Fibroblast of upper back skin (primary cell): ENCODE measurements at regions not wholly inside any gene's neighbourhood (a gene's known extent, or its start where the extent isn't known, plus 50 kb on each side); places are given as distances from the start of the nearest gene placed in this dataset.

Source experiments
- DNase-seq: peaks from one replicate; pipeline ENCODE4 v3.0.0-alpha.2; 2013

DNA sequence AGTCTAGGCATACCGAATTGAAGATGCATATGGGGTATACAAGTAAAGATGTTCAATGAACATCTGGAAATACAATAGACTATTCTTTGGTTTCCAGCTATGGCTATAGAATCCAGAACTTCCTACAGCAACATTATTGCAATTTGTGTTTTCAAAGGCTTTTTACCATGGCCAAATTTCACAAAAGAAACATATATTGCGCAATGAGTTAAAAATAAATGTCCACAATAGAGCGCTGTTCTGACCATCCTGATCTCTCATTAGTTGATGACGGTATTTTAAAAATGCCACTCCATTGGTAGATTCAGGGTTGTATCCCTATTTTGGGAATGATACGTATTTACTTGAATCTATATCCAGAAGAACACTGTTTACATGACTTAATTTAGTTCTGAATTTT, 139.2 kb downstream of the LINC00632 start:
- no peak for DNase-seq

DNA sequence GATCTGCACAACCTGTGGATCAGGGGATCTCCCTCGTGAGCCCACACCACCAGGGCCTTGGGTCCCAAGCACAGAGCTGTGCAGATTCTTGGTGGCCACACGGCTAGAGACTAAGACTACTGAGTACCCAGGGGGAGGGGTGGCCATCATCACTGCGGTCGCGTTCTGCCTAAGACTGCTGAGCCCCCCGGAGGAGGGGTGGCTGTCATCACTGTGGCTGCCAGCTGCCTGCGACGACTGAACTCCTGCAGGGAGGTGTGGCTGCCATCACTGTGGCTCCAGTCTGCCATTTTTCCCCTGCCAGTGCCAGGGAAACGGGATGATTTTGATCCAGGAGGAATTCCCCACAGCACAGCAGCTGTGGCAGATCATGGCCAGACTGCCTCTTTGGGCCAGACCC, 141.7 kb upstream of the SPANXB1 start:
- DNase-seq, result no peak

DNA sequence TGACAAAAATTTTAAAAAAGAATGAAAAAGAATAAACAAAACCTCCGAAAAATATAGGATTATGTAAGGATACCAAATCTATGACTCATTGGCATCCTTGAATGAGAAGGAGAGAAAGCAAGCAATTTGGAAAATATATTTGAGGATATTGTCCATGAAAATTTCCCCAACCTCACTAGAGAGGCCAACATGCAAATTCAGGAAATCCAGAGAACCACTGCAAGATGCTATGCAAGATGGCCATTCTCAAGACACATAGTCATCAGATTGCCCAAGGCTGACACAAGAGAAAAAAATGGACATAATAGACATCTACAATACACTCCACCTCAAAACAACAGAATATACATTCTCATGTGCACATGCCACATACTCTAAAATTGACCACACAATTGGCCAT, 135.9 kb upstream of the SPANXB1 start:
- DNase-seq, result no peak

DNA sequence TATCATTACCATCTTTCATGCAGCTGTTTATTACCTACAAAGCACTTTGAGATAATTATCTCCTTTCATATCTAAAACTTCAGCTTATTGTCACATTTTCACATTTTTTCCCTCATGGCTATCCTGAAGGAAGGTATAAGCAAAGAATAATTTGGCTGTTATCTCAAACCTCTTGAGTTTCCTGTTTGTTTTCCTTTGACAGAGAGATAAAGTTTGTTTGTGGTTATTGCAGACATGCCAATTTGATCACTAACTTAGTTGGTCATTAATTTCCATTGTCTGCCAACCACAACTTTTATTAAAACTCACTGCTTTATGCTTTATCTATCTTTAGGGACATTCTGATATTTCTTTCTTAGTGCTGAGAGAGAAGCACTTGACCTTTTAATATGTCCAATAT, 89.8 kb upstream of the SPANXB1 start:
- no peak for DNase-seq

DNA sequence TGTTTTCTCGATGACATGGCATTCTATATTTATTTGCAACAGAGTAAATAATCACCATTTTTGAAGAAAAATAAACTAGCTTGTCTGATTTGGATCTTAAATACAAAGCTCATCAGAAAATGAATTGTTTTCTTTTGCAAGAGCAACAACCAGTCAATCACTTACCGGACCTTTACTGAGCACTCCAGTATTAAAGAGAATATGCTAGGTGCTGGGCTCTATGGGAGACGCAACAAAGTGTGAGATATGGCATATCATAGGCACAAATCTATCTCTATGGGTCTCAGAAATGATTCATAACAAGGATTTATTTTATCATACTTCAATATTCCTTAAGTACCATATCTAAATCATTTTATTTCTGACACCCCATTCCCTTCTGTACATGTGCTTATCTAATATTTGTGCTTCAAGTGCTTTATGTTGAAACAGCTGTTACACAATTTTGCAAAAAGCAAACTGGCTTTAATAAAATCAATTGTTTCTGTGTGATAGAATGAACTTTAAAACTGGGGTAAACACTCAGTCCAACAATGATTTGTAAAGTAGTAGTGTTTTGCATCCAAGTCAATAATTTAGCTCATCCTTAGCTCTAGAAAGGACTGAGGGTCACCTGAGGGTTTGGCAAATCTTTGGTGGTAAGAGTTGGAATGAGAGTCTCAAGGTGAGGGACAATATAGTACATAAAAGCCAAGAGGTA, 88.4 kb upstream of the SPANXB1 start:
- DNase-seq, result no peak

GRCh38 chrX:140916872-140917271, 85.5 kb upstream of the SPANXB1 start:
- no peak for DNase-seq

GRCh38 chrX:140917354-140918115, 84.9 kb upstream of the SPANXB1 start:
- DNase-seq, result peak; percentile 0

GRCh38 chrX:140918398-140919038, 83.9 kb upstream of the SPANXB1 start:
- peak; percentile 63 for DNase-seq

- no peak for DNase-seq
Observed at GRCh38 chrX:140920416-140920815, 82.0 kb upstream of the SPANXB1 start.

DNA sequence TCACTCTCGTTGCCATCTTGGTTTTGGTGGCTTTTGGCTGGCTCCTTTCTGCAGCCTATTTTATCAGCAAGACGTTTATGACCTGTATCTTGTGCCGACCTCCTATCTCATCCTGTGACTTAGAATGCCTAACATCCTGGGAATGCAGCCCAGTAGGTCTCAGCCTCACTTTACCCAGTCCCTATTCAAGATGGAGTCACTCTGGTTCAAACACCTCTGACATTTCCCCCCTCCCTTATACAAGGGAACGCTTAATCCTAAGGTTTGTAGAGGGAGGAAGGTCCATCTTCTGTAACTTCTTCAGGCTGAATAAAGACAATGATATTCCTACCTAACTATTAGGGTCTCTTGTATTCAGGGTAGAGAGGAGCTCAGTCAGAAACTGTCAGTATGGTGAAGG, 79.3 kb upstream of the SPANXB1 start:
- no peak for DNase-seq

DNA sequence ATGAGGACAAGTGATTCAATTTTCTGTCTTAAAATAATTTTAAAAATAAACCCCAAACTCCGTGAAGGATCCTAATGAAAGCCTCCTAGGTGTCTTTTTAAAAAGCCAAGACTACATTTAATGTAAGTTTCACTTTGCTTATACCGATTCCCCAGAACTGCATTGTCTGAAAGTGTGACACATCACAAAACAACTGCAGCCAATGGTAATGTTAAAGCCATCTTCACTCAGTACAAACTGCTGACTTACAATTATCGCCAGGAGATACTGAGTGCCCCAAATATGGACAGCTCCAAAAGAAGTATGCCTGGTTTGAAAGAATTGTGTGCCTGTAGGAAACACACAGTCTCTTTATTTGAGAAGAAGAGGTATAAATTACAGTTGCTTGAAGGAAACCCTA, 73.7 kb upstream of the SPANXB1 start:
- DNase-seq, result no peak

DNA sequence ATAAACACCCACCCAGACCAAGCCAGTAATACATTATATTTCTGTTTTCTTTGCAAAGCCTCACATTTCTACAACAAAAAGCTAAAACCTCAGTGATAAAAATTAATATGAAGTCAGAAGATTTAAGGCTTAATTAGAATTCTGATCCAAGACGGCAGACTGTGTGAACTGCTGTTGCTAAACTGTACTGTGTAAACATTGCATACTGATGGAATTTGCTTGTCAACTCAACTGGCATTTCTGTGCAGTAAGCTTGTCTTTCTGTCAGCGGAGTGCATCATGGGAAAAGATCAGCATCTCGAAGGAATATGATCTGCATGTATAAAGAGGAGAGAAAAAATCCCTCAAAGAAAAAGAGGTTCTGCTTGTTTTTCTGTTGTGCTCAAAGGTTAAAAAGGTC, 69.4 kb upstream of the SPANXB1 start:
- DNase-seq, result no peak

DNA sequence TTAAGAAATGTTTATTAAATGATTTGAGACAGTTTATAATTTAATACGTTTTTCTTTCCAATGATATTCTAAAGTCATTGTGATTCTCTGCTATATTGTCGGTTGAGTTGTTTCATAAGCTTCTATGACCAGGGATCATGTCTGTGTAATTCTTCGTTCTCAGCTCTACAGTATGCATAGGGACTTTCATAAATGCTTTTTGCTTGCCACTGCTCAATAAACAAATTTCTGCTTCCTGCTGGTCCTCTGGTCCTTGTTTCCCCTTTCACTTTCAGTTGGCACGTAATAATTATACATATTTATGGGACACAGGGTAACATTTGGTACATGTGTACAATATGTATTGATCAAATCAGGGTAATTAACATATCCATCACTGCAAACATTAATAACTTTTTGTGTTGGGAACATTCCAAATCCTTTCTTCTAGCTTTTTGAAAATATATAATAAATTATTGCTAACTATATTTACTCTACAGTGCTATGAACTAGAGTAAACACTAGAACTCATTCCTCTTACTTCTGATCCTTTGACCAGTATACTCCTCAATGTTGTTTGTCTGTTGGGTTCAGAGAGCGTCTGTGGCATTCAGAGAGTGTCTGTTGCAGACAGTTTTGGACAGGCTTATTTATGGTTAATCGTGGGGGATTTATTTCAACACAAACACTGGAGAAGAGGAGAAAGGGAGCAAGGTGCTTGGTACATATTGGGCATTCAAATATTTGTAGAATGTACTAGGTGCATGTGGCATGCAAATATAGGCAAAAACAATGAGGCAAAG, 68.3 kb upstream of the SPANXB1 start:
- DNase-seq, result no peak

DNA sequence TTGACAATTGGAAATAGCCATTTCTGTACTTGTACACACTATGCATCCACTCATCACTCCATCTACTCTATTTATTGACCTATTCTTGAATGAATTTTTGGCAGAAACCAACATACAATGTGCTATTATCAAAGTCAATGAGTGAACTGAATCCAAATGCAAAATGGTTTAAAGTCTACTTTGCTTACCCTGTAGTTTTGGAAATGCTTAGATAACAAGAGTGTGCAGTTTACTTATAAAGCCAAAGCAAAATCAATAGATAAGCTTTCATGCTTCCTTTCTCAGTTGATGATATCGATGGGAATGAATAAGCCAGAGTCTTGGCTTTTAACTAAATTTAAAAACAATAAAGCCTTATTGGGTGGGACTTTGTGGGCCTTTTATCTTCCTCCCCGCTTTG, 58.9 kb upstream of the SPANXB1 start:
- DNase-seq, result no peak

GRCh38 chrX:140944710-140945109, 57.7 kb upstream of the SPANXB1 start:
- no peak for DNase-seq

- DNase-seq, result no peak
Observed at GRCh38 chrX:140948827-140949226, 53.6 kb upstream of the SPANXB1 start.

DNA sequence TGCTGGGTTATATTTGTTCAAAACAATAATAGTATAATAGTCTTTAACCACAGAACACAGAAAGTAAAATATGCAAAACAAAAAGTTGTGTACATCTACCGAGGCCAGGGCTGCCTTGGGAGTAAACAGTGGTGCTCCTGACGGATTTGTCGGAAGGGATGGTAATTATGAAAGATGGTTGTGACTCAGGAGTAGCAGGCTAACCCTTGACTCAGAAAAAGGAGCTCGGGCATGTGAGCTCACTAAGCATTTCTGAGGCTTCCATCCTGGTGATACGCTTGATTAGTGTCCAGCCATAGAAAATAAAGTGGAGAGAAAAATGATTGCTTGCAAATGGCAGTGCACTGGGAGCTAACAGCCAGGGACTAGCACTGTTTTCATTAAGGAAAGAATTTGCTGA, 53.2 kb upstream of the SPANXB1 start:
- DNase-seq, result no peak
